GM23338 (cell line): ENCODE measurements at regions not wholly inside any gene's neighbourhood (a gene's known extent, or its start where the extent isn't known, plus 50 kb on each side); places are given as distances from the start of the nearest gene placed in this dataset.
A peak's percentile ranks its signal among the peaks of the same experiment; 100 is the strongest.

ENCODE experiments used
- CREB1 ChIP-seq: fragments of 250-450 bp; sonication (Bioruptor Pico); IDR thresholded peaks from 2 replicates; pipeline ENCODE4 v1.5.0; 2020; ENCODE audit warnings: low read depth, mild to moderate bottlenecking, moderate library complexity
- EZH2 ChIP-seq: fragments of 200-600 bp; sonication (generic); IDR thresholded peaks from one replicate; pipeline ENCODE4 v1.8.0; 2017; ENCODE audit warnings: antibody characterized with exemption, mild to moderate bottlenecking, low read depth; ENCODE audit not compliant: unreplicated experiment
- EZH2phosphoT487 ChIP-seq: fragments of 200-600 bp; sonication (generic); IDR thresholded peaks from one replicate; pipeline ENCODE4 v1.8.1; 2018; ENCODE audit warnings: antibody characterized with exemption; ENCODE audit not compliant: unreplicated experiment
- NANOG ChIP-seq: IDR thresholded peaks from 2 replicates; pipeline ENCODE4 v1.6.1; 2016; ENCODE audit warnings: antibody characterized with exemption, borderline replicate concordance
- POLR2AphosphoS5 ChIP-seq: IDR thresholded peaks from 2 replicates; pipeline ENCODE4 v1.6.1; 2016; ENCODE audit warnings: antibody characterized with exemption, low read depth
- ZNF331 ChIP-seq: fragments of 250-450 bp; sonication (Bioruptor Pico); IDR thresholded peaks from 2 replicates; pipeline ENCODE4 v1.5.0; 2020; ENCODE audit warnings: low read depth, mild to moderate bottlenecking, moderate library complexity
- TF ChIP-seq, protein P1 (sequence below), 2 experiments: fragments of 200-600 bp in 1 of 2; sonication (generic) in 1 of 2; conservative IDR thresholded peaks; 2 replicates each; pipeline versions ENCODE4 v1.5.1 to v1.6.1; 2016 to 2017; ENCODE audit warnings: antibody characterized with exemption in 2 of 2, low read depth in 2 of 2, mild to moderate bottlenecking in 2 of 2, moderate library complexity in 1 of 2
- TF ChIP-seq, protein P2 (sequence below): IDR thresholded peaks from one replicate; pipeline ENCODE4 v1.6.1; 2018; ENCODE audit warnings: antibody characterized with exemption; ENCODE audit not compliant: unreplicated experiment

DNA sequence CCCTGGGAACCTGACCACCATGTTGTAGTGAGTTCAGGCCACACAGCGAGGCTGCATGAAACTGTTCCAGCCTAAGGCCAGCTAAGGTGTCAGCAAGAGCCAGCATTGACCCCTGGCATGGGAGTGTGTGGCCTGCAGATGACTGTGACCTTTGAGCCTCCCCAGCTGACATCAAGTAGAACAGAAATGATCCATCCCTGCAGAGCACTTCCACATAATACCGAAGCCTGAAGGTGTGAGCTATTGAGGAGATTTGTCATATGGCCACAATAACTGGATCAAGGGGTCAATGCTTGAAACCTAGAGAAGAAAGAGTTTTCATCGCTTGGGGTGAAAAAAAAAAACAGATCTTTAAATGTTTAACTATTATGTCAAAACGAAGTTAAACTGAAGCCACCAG lies 207.3 kb upstream of the SOX11 start:
- TF ChIP-seq, protein P1, sequence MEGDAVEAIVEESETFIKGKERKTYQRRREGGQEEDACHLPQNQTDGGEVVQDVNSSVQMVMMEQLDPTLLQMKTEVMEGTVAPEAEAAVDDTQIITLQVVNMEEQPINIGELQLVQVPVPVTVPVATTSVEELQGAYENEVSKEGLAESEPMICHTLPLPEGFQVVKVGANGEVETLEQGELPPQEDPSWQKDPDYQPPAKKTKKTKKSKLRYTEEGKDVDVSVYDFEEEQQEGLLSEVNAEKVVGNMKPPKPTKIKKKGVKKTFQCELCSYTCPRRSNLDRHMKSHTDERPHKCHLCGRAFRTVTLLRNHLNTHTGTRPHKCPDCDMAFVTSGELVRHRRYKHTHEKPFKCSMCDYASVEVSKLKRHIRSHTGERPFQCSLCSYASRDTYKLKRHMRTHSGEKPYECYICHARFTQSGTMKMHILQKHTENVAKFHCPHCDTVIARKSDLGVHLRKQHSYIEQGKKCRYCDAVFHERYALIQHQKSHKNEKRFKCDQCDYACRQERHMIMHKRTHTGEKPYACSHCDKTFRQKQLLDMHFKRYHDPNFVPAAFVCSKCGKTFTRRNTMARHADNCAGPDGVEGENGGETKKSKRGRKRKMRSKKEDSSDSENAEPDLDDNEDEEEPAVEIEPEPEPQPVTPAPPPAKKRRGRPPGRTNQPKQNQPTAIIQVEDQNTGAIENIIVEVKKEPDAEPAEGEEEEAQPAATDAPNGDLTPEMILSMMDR (conservative IDR thresholded peaks at IDR 0.05; ENCODE audit: low read depth in 2 of 2): no peak
- TF ChIP-seq POLR2AphosphoS5: no peak
- no peak for TF ChIP-seq EZH2
- TF ChIP-seq ZNF331 (CRISPR knock-in tag): peak; percentile 68
- TF ChIP-seq, protein P2, sequence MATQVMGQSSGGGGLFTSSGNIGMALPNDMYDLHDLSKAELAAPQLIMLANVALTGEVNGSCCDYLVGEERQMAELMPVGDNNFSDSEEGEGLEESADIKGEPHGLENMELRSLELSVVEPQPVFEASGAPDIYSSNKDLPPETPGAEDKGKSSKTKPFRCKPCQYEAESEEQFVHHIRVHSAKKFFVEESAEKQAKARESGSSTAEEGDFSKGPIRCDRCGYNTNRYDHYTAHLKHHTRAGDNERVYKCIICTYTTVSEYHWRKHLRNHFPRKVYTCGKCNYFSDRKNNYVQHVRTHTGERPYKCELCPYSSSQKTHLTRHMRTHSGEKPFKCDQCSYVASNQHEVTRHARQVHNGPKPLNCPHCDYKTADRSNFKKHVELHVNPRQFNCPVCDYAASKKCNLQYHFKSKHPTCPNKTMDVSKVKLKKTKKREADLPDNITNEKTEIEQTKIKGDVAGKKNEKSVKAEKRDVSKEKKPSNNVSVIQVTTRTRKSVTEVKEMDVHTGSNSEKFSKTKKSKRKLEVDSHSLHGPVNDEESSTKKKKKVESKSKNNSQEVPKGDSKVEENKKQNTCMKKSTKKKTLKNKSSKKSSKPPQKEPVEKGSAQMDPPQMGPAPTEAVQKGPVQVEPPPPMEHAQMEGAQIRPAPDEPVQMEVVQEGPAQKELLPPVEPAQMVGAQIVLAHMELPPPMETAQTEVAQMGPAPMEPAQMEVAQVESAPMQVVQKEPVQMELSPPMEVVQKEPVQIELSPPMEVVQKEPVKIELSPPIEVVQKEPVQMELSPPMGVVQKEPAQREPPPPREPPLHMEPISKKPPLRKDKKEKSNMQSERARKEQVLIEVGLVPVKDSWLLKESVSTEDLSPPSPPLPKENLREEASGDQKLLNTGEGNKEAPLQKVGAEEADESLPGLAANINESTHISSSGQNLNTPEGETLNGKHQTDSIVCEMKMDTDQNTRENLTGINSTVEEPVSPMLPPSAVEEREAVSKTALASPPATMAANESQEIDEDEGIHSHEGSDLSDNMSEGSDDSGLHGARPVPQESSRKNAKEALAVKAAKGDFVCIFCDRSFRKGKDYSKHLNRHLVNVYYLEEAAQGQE: no peak
- TF ChIP-seq CREB1 (CRISPR knock-in tag): no peak
- TF ChIP-seq NANOG: no peak
- TF ChIP-seq EZH2phosphoT487: no peak
